OCI-LY7 (cell line): ENCODE measurements at regions not wholly inside any gene's neighbourhood (a gene's known extent, or its start where the extent isn't known, plus 50 kb on each side); places are given as distances from the start of the nearest gene placed in this dataset.

Source experiments
- BruUV-seq: library from RNA; stranded (reverse); fragments of 400-500 nt; replicated peaks from 2 replicates; lab custom pipeline; 2021; lab: Mats Ljungman, UMichigan
- CTCF ChIA-PET: fragments of 300-600 bp; sonication (Branson Sonifier 250); formaldehyde crosslinking; loops from one replicate; lab custom pipeline; 2022; ENCODE audit warnings: antibody characterized with exemption; ENCODE audit not compliant: unreplicated experiment; lab: Charles Lee
- POLR2A ChIA-PET: fragments of 300-600 bp; sonication (Branson Sonifier 250); formaldehyde crosslinking; loops from one replicate; lab custom pipeline; 2022; ENCODE audit warnings: antibody characterized with exemption; lab: Charles Lee
- DNase-seq: peaks from one replicate; pipeline ENCODE4 v3.0.0-alpha.2; 2015; ENCODE audit warnings: low spot score
- H2AFZ ChIP-seq: fragments of 200-600 bp; sonication (generic), shearing (Covaris generic); 2 replicates; pipeline ENCODE4 v1.6.1; 2014; ENCODE audit warnings: mild to moderate bottlenecking, antibody characterized with exemption, low read length, moderate library complexity
- H3K27ac ChIP-seq: fragments of 200-600 bp; sonication (generic); 2 replicates; pipeline ENCODE4 v1.5.1; 2014; ENCODE audit warnings: mixed run types, low read depth, mild to moderate bottlenecking, moderate library complexity, low read length, inconsistent platforms; ENCODE audit not compliant: poor library complexity, severe bottlenecking
- H3K36me3 ChIP-seq: fragments of 200-600 bp; sonication (generic); 2 replicates; pipeline ENCODE4 v1.6.1; 2014; ENCODE audit warnings: mild to moderate bottlenecking, antibody characterized with exemption, low read length, moderate library complexity, mixed read lengths; ENCODE audit not compliant: insufficient read depth
- H3K4me1 ChIP-seq: fragments of 200-600 bp; sonication (generic); 2 replicates; pipeline ENCODE4 v1.5.1; 2014; ENCODE audit warnings: mild to moderate bottlenecking, low read length; ENCODE audit not compliant: insufficient read depth, poor library complexity, severe bottlenecking
- H3K4me2 ChIP-seq: fragments of 200-600 bp; sonication (generic); 2 replicates; pipeline ENCODE4 v1.6.1; 2014; ENCODE audit warnings: mild to moderate bottlenecking, low read length
- H3K4me3 ChIP-seq: fragments of 200-600 bp; sonication (generic); 2 replicates; pipeline ENCODE4 v1.5.1; 2014; ENCODE audit warnings: mild to moderate bottlenecking, low read depth, low read length; ENCODE audit not compliant: poor library complexity, severe bottlenecking
- H3K79me2 ChIP-seq: fragments of 200-600 bp; sonication (generic); 2 replicates; pipeline ENCODE4 v1.6.1; 2016; ENCODE audit warnings: low read depth, mild to moderate bottlenecking, low read length, moderate library complexity, mixed read lengths; ENCODE audit not compliant: insufficient read depth
- H3K9me2 ChIP-seq: fragments of 200-600 bp; sonication (generic); 2 replicates; pipeline ENCODE4 v1.6.1; 2016; ENCODE audit warnings: mild to moderate bottlenecking, low read length, mixed read lengths; ENCODE audit not compliant: insufficient read depth
- H3K9me3 ChIP-seq: fragments of 200-600 bp; sonication (generic); 2 replicates; pipeline ENCODE4 v1.6.1; 2014; ENCODE audit warnings: mild to moderate bottlenecking, mixed run types, low read length, mixed read lengths
- H4K20me1 ChIP-seq: fragments of 200-600 bp; sonication (generic); 2 replicates; pipeline ENCODE4 v1.6.1; 2014; ENCODE audit warnings: mild to moderate bottlenecking, antibody characterized with exemption, low read length, moderate library complexity, mixed read lengths; ENCODE audit not compliant: insufficient read depth
- EZH2phosphoT487 ChIP-seq: fragments of 200-600 bp; sonication (generic); IDR thresholded peaks from 2 replicates; pipeline ENCODE4 v1.6.1; 2018; ENCODE audit warnings: low read depth, borderline replicate concordance, mild to moderate bottlenecking, mixed run types, antibody characterized with exemption, low read length, moderate library complexity, mixed read lengths
- intact Hi-C: fragments of 100-400 bp; cut with micrococcal nuclease; formaldehyde crosslinking; loops from one replicate; pipeline ENCODE4 v1.10.0; 2022; ENCODE audit not compliant: unreplicated experiment
- TF ChIP-seq, protein P1 (sequence below): fragments of 200-600 bp; sonication (generic); conservative IDR thresholded peaks from 2 replicates; pipeline ENCODE4 v1.5.1; 2014; ENCODE audit warnings: mild to moderate bottlenecking, antibody characterized with exemption, low read length, moderate library complexity, mixed read lengths

DNA sequence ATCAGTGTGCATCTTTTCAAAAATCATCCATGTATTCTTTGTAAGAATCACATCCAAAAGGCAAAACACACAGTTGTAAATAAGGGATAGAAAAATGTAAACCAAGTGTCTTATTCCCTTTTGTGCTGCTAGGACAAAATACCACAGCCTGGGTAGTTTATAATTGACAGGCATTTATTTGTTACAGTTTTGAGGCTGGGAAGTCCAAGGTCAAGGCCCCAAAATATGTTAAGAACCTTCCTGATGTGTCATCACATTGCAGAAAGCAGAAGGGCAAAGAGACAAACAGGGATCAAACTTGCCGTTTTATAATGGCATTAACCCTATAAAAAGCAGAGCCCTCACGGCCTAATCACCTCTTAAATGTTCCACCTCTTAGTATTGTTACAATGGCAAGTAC is 364.8 kb downstream of the MED10 start:
- H3K4me2 ChIP-seq = no peak overlapping the region
- no peak overlapping the region for H3K27ac ChIP-seq
- DNase-seq = no peak
- no peak overlapping the region for H2AFZ ChIP-seq
- TF ChIP-seq, protein P1, sequence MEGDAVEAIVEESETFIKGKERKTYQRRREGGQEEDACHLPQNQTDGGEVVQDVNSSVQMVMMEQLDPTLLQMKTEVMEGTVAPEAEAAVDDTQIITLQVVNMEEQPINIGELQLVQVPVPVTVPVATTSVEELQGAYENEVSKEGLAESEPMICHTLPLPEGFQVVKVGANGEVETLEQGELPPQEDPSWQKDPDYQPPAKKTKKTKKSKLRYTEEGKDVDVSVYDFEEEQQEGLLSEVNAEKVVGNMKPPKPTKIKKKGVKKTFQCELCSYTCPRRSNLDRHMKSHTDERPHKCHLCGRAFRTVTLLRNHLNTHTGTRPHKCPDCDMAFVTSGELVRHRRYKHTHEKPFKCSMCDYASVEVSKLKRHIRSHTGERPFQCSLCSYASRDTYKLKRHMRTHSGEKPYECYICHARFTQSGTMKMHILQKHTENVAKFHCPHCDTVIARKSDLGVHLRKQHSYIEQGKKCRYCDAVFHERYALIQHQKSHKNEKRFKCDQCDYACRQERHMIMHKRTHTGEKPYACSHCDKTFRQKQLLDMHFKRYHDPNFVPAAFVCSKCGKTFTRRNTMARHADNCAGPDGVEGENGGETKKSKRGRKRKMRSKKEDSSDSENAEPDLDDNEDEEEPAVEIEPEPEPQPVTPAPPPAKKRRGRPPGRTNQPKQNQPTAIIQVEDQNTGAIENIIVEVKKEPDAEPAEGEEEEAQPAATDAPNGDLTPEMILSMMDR = no peak
- TF ChIP-seq EZH2phosphoT487 = no peak
- H3K79me2 ChIP-seq = no peaks in the 10 kb centered on the region
- H3K4me3 ChIP-seq = no peak overlapping the region
- H3K36me3 ChIP-seq = no peaks in the 10 kb centered on the region
- CTCF ChIA-PET = no interaction called here
- H4K20me1 ChIP-seq = no peaks in the 10 kb centered on the region
- intact Hi-C loops = no loop called here
- H3K9me2 ChIP-seq = no peaks in the 10 kb centered on the region
- BruUV-seq = no TSS peak
- H3K9me3 ChIP-seq = no peaks in the 10 kb centered on the region
- no peaks in the 10 kb centered on the region for H3K4me1 ChIP-seq
- POLR2A ChIA-PET = no interaction called here

DNA sequence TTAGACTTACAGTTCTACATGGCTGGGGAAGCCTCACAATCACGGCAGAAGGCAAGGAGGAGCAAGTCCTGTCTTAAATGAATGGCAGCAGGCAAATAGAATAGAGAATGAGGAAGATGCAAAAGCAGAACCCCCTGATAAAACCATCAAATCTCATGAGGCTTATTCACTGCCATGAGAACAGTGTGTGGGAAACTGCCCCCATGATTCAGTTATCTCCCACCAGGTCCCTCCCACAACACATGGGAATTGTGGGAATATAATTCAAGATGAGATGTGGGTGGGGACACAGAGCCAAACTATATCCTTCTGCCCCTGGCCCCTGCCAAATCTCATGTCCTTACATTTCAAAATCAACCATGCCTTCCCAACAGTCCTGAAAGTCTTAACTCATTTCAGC is 367.1 kb downstream of the MED10 start:
- Histone ChIP-seq H3K4me1 (no peaks in the 10 kb centered on the region), H2AFZ (no peak overlapping the region), H3K79me2 (no peaks in the 10 kb centered on the region), H3K4me2 (no peak overlapping the region), H4K20me1 (no peaks in the 10 kb centered on the region), H3K4me3 (no peak overlapping the region), H3K9me3 (no peaks in the 10 kb centered on the region), H3K36me3 (no peaks in the 10 kb centered on the region), H3K27ac (no peak overlapping the region), H3K9me2 (no peaks in the 10 kb centered on the region)
- POLR2A ChIA-PET = interaction anchor here (0.6 kb wide), 1 partner anchor 220 kb away, joined by 4 read pairs; no protein-coding TSS in a partner anchor
- intact Hi-C loops = no loop called here
- no TSS peak for BruUV-seq
- CTCF ChIA-PET = no interaction called here
- no peak for DNase-seq
- TF ChIP-seq, protein P1 = no peak
- no peak for TF ChIP-seq EZH2phosphoT487

DNA sequence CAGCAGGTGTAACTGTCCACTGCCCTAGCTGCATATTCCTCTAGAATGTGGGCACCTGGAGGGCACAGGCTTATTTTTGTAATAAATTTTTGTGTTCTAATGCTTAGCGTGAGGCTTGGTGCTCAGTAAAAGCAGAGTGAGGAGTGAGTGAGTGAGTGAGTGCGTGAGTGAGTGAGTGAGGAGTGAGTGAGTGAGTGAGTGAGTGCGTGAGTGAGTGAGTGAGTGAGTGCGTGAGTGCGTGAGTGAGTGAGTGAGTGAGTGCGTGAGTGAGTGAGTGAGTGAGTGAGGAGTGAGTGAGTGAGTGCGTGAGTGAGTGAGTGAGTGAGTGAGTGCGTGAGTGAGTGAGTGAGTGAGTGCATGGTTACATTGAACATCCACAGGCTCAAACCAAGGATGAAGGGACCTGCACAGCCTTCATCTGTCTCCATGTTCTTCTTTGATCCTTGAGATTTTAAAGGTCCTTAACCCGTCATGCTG is 371.5 kb downstream of the MED10 start:
- H3K4me1 ChIP-seq = no peaks in the 10 kb centered on the region
- DNase-seq = no peak
- no peaks in the 10 kb centered on the region for H4K20me1 ChIP-seq
- H3K4me3 ChIP-seq = no peak overlapping the region
- no peak overlapping the region for H2AFZ ChIP-seq
- intact Hi-C loops = no loop called here
- no peak overlapping the region for H3K27ac ChIP-seq
- H3K9me3 ChIP-seq = no peaks in the 10 kb centered on the region
- ChIA-PET POLR2A (no interaction called here), CTCF (no interaction called here)
- no peaks in the 10 kb centered on the region for H3K79me2 ChIP-seq
- H3K36me3 ChIP-seq = no peaks in the 10 kb centered on the region
- no peaks in the 10 kb centered on the region for H3K9me2 ChIP-seq
- H3K4me2 ChIP-seq = no peak overlapping the region
- BruUV-seq = no TSS peak
- no peak for TF ChIP-seq EZH2phosphoT487
- TF ChIP-seq, protein P1 = no peak
